Lower leg skin (tissue), 3 donors: ENCODE measurements at regions not wholly inside any gene's neighbourhood (a gene's known extent, or its start where the extent isn't known, plus 50 kb on each side); places are given as distances from the start of the nearest gene placed in this dataset.

Source experiments
- CTCF ChIP-seq, 3 donors: fragments of 450-650 bp; IDR thresholded peaks; one replicate each; pipeline ENCODE4 v1.5.1; 2016; ENCODE audit warnings: antibody characterized with exemption in 3 of 3, mild to moderate bottlenecking in 3 of 3, moderate library complexity in 2 of 3
- POLR2A ChIP-seq, 2 donors: fragments of 450-650 bp; IDR thresholded peaks; one replicate each; pipeline ENCODE4 v1.6.1; 2016 to 2017; ENCODE audit warnings: antibody characterized with exemption in 2 of 2, mild to moderate bottlenecking in 1 of 2, moderate library complexity in 1 of 2

DNA sequence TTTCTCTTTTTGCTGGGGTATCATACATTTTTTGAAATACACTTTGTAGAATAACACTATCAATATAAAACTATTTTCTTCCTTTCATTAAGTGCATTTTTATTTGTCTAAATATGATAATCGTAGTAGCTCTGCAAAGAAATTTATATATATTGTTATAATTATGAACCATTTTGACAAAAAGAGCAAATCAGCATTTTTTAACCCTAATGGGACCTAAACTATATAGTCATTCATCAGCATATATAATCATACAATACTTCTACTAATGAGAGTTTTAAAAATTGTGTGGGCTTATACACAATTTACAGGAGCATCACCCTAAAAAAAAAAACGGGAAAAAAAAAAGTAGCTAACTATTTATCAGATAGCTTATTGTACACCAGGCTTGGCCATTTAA is 329.7 kb upstream of the TYRP1 start:
- TF ChIP-seq POLR2A (IDR thresholded peaks at IDR 0.05) (no peak), CTCF (IDR thresholded peaks at IDR 0.05) (no peak)
